GM23338 (cell line): ENCODE measurements at regions not wholly inside any gene's neighbourhood (a gene's known extent, or its start where the extent isn't known, plus 50 kb on each side); places are given as distances from the start of the nearest gene placed in this dataset.

Experiments
- ATAC-seq: fragments of 200-7000 bp; cut with Tn5 transposase; 3 replicates; pipeline ENCODE4 v1.9.1; 2020
- DNase-seq: peaks from one replicate; pipeline ENCODE4 v3.0.0-alpha.2; 2015; ENCODE audit warnings: low spot score
- H2AFZ ChIP-seq: fragments of 200-600 bp; sonication (generic); 2 replicates; pipeline ENCODE4 v1.8.0; 2016; ENCODE audit warnings: antibody characterized with exemption, mild to moderate bottlenecking, moderate library complexity
- H3F3A ChIP-seq: fragments of 200-600 bp; sonication (generic); replicated peaks from 2 replicates; pipeline ENCODE4 v1.8.0; 2017; ENCODE audit warnings: antibody characterized with exemption, mixed run types, low read depth
- H3K27ac ChIP-seq: fragments of 200-600 bp; sonication (generic); 2 replicates; pipeline ENCODE4 v1.6.1; 2016; ENCODE audit warnings: low read depth
- H3K27me3 ChIP-seq: fragments of 200-600 bp; sonication (generic); 2 replicates; pipeline ENCODE4 v1.8.0; 2016; ENCODE audit warnings: mild to moderate bottlenecking, mixed run types, moderate library complexity; ENCODE audit not compliant: insufficient read depth
- H3K36me3 ChIP-seq: fragments of 200-600 bp; sonication (generic); 2 replicates; pipeline ENCODE4 v1.8.0; 2016; ENCODE audit warnings: mild to moderate bottlenecking; ENCODE audit not compliant: insufficient read depth
- H3K4me1 ChIP-seq: fragments of 200-600 bp; sonication (generic); 2 replicates; pipeline ENCODE4 v1.8.0; 2016; ENCODE audit warnings: mild to moderate bottlenecking, moderate library complexity; ENCODE audit not compliant: insufficient read depth
- H3K4me2 ChIP-seq: fragments of 200-600 bp; sonication (generic); 2 replicates; pipeline ENCODE4 v1.7.1; 2017; ENCODE audit warnings: mixed run types
- H3K4me3 ChIP-seq: fragments of 200-600 bp; sonication (generic); 2 replicates; pipeline ENCODE4 v1.6.1; 2016; ENCODE audit warnings: mixed run types
- H3K79me2 ChIP-seq: fragments of 200-600 bp; sonication (generic); replicated peaks from 2 replicates; pipeline ENCODE4 v1.8.0; 2017; ENCODE audit warnings: mild to moderate bottlenecking; ENCODE audit not compliant: insufficient read depth
- H3K9me2 ChIP-seq: fragments of 200-600 bp; sonication (generic); 2 replicates; pipeline ENCODE4 v1.8.0; 2017; ENCODE audit not compliant: insufficient read depth
- H4K20me1 ChIP-seq: fragments of 200-600 bp; sonication (generic); replicated peaks from 2 replicates; pipeline ENCODE4 v1.8.0; 2017; ENCODE audit warnings: mild to moderate bottlenecking; ENCODE audit not compliant: insufficient read depth
- H3K27ac Mint-ChIP-seq: 2 replicates; pipeline ENCODE4 v1.8.0; 2020; ENCODE audit warnings: inconsistent platforms, mild to moderate bottlenecking, moderate library complexity, mixed read lengths
- H3K27me3 Mint-ChIP-seq: 3 replicates; pipeline ENCODE4 v1.8.0; 2022; ENCODE audit warnings: low read depth, mild to moderate bottlenecking, moderate library complexity, mixed read lengths, inconsistent platforms; ENCODE audit not compliant: insufficient read depth, poor library complexity
- H3K36me3 Mint-ChIP-seq: 3 replicates; pipeline ENCODE4 v1.8.0; 2021; ENCODE audit warnings: low read depth, mild to moderate bottlenecking, inconsistent platforms, moderate library complexity, mixed read lengths
- H3K4me1 Mint-ChIP-seq: 3 replicates; pipeline ENCODE4 v1.8.0; 2020; ENCODE audit warnings: mild to moderate bottlenecking, inconsistent platforms, mixed read lengths
- H3K4me3 Mint-ChIP-seq: 3 replicates; pipeline ENCODE4 v1.8.0; 2021; ENCODE audit warnings: moderate library complexity, mild to moderate bottlenecking, inconsistent platforms, mixed read lengths
- H3K9me3 Mint-ChIP-seq: 3 replicates; pipeline ENCODE4 v1.8.0; 2020; ENCODE audit warnings: moderate library complexity, mild to moderate bottlenecking, inconsistent platforms, mixed read lengths
- CREB1 ChIP-seq: fragments of 250-450 bp; sonication (Bioruptor Pico); IDR thresholded peaks from 2 replicates; pipeline ENCODE4 v1.5.0; 2020; ENCODE audit warnings: low read depth, mild to moderate bottlenecking, moderate library complexity
- JUNB ChIP-seq: IDR thresholded peaks from one replicate; pipeline ENCODE4 v1.6.1; 2016; ENCODE audit warnings: antibody characterized with exemption; ENCODE audit not compliant: unreplicated experiment
- POLR2AphosphoS5 ChIP-seq: IDR thresholded peaks from 2 replicates; pipeline ENCODE4 v1.6.1; 2016; ENCODE audit warnings: antibody characterized with exemption, low read depth
- REST ChIP-seq: IDR thresholded peaks from one replicate; pipeline ENCODE4 v1.6.1; 2018; ENCODE audit warnings: antibody characterized with exemption; ENCODE audit not compliant: unreplicated experiment
- ZNF114 ChIP-seq: fragments of 250-450 bp; sonication (Bioruptor Pico); IDR thresholded peaks from 2 replicates; pipeline ENCODE4 v1.5.0; 2020; ENCODE audit warnings: mild to moderate bottlenecking, moderate library complexity
- ZNF331 ChIP-seq: fragments of 250-450 bp; sonication (Bioruptor Pico); IDR thresholded peaks from 2 replicates; pipeline ENCODE4 v1.5.0; 2020; ENCODE audit warnings: low read depth, mild to moderate bottlenecking, moderate library complexity

GRCh38 chr11:81072273-81072672, 1631.4 kb upstream of the TENM4 start (continued):
- no peak for TF ChIP-seq JUNB

GRCh38 chr11:81071606-81072005, 1630.8 kb upstream of the TENM4 start:
- H3K4me1 ChIP-seq, result 0 out of 2 replicates have a peak, but pooled peaks cover 7% of the 10 kb centered on the region
- no peaks in the 10 kb centered on the region for H3K36me3 ChIP-seq
- Mint-ChIP-seq H3K36me3 (no peaks in the 10 kb centered on the region), H3K4me1 (peaks cover 9% of the 10 kb centered on the region; the same call in 1 of the 3 replicates), H3K9me3 (no peaks in the 10 kb centered on the region), H3K27ac (no peak overlapping the region), H3K27me3 (no peaks in the 10 kb centered on the region), H3K4me3 (no peak overlapping the region)
- no peak overlapping the region for H3K4me3 ChIP-seq
- TF ChIP-seq POLR2AphosphoS5 (no peak), CREB1 (CRISPR knock-in tag) (no peak), ZNF114 (CRISPR knock-in tag) (no peak)
- no peaks in the 10 kb centered on the region for H3K27me3 ChIP-seq
- ATAC-seq, result no peak
- H3F3A ChIP-seq, result no peaks in the 10 kb centered on the region
- no peak for DNase-seq
- no peaks in the 10 kb centered on the region for H4K20me1 ChIP-seq
- H3K79me2 ChIP-seq, result no peaks in the 10 kb centered on the region
- H3K27ac ChIP-seq, result no peak overlapping the region
- no peak overlapping the region for H2AFZ ChIP-seq
- 0 out of 2 replicates have a peak, but pooled peaks cover 5% of the 10 kb centered on the region for H3K9me2 ChIP-seq
- H3K4me2 ChIP-seq, result no peak overlapping the region

GRCh38 chr11:81070948-81071347, 1630.1 kb upstream of the TENM4 start:
- Mint-ChIP-seq H3K4me1 (peaks cover 9% of the 10 kb centered on the region; the same call in 1 of the 3 replicates), H3K4me3 (no peak overlapping the region), H3K27me3 (no peaks in the 10 kb centered on the region), H3K9me3 (no peaks in the 10 kb centered on the region), H3K27ac (no peak overlapping the region), H3K36me3 (no peaks in the 10 kb centered on the region)
- Histone ChIP-seq H2AFZ (no peak overlapping the region), H3K9me2 (0 out of 2 replicates have a peak, but pooled peaks cover 5% of the 10 kb centered on the region), H3K36me3 (no peaks in the 10 kb centered on the region), H3K27me3 (no peaks in the 10 kb centered on the region), H3K4me1 (0 out of 2 replicates have a peak, but pooled peaks cover 7% of the 10 kb centered on the region), H3K27ac (no peak overlapping the region), H3K4me2 (no peak overlapping the region), H3F3A (no peaks in the 10 kb centered on the region), H3K4me3 (no peak overlapping the region), H4K20me1 (no peaks in the 10 kb centered on the region), H3K79me2 (no peaks in the 10 kb centered on the region)
- ATAC-seq (no peak), DNase-seq (no peak)
- no peak for TF ChIP-seq JUNB
- TF ChIP-seq ZNF114 (CRISPR knock-in tag), result no peak
- no peak for TF ChIP-seq ZNF331
- no peak for TF ChIP-seq POLR2AphosphoS5
- TF ChIP-seq REST, result no peak
